HG02973 (cell line): ENCODE measurements at regions not wholly inside any gene's neighbourhood (a gene's known extent, or its start where the extent isn't known, plus 50 kb on each side); places are given as distances from the start of the nearest gene placed in this dataset.

Experiments used
- ATAC-seq: cut with Tn5 transposase; IDR thresholded peaks from one replicate; pipeline ENCODE4 v1.9.1; 2021; ENCODE audit warnings: moderate library complexity; ENCODE audit not compliant: unreplicated experiment

DNA sequence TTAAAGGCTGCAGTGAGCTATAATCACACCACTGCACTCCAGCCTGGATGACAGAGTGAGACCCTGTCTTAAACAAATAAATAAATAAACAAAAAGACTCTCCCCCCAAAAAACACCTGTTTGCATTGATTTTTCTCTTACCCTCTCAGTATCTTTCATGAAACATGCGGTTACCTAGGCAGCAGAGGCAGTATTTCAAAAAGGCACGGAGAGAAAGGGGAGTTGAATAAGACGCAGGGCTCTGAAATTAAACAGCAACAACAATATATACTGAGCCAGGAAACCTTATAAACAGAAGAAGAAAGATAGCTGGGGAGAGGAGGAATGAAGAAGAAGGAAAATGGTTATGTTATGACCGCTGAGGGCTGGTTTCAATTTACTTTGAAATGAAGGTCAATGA lies 277.6 kb downstream of the BTG1 start:
- no peak for ATAC-seq

GRCh38 chr12:91866566-91866965 lies 279.1 kb downstream of the BTG1 start:
- no peak for ATAC-seq

- ATAC-seq = no peak
Measured at GRCh38 chr12:91863702-91864101, 281.9 kb downstream of the BTG1 start.

DNA sequence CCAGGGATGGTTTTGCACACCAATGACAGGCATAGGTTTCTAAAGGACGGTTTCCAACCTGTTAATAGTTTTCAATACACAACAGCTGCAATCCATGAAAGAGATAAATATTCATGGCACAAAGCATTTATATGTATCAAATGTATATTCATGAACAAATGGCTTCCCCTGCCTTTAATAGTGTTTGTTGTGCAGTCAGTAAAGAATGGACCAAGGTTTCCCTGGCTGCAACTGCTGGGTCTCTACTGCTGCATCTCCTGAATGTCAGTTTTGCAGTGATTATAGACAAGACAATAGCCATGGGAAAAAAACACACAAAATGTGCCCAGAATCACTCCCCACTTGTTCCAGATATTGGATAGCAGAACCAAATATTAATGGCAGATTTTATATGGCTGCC lies 284.1 kb downstream of the BTG1 start:
- no peak for ATAC-seq

DNA sequence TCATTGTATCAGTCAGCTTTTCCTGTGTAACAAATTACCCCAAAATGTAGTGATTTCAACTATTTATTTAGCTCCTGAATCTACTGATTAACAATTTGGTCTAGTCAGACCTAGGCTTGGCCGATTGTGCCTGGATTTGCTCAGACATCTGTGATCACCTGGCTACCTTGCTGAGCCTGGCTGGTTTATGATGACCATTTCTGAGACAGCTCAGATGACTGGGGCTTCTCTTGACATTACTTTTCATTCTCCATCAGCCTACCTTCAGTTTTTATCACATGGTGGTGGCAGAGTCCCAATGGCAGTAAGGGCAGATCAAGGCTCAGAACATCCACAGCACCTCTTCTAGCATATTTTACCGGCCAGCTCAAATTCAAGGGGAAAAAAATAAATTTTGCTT lies 286.3 kb downstream of the BTG1 start:
- no peak for ATAC-seq

DNA sequence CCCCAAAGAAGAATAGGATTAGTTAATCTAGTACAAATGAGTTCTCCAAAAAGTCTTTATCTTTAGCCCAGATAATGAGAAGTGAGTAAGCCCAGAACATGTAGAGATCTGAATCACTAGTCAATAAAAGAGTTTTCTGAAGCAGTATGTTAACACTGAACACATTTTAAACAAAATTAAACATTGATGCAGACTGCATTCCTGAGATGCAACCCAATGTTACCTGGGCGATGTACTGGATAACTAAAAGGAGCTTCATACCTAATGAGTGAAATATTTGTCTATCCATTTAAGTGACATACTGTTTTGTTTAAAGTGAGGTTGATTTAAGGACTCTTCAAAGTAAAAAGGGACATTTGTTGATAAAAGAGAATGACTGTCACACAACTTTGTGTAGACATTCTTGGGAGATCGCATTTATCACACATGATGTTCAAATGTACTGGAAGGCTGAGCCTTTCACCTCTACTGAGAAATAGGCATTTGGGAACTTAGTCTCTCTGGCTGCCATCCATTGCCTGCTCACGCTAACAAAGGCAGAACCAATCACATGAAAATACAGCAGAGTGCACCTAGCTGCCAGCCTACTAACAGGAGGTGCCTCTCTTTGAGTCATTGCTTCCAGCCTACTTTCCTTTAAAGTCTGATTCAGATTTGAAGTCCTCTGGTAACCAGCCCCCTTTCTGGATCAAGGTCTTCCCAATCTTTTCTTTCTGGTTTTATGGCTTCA lies 287.7 kb downstream of the BTG1 start:
- no peak for ATAC-seq

- no peak for ATAC-seq
Measured at GRCh38 chr12:91854725-91855124, 290.9 kb downstream of the BTG1 start.

GRCh38 chr12:91853350-91854127 lies 292.1 kb downstream of the BTG1 start:
- ATAC-seq = no peak

- no peak for ATAC-seq
Measured at GRCh38 chr12:91852634-91853033, 293.0 kb downstream of the BTG1 start.

DNA sequence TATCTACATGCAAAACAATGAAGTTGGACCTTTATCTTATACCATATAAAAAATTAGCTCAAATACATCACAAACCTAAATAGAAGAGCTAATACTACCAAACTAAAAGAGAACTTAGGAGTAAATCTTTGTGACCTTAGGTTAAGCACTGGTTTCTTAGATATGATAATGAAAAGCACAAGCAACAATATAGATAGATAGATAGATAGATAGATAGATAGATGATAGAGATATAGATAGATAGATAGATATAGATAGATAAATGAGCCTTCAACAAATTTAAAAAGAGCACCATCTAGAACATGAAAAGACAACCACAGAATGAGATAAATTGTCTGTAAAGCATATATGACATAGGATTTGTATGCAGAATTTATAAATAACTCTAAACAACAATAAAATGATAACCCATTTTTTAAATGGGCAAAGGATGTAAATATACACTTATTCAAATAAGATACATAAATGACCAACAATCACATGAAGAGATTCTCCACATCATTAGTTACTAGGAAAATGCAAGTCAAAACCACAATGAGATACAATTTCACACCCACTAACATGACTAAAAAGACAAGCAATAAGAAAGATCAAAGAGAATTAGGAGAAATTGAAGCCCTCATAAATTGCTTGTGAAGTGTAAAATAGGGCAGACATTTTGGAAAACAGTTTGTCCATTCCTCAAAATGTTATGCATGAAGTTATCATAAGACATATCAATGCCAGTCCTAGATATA lies 293.7 kb downstream of the BTG1 start:
- no peak for ATAC-seq

- no peak for ATAC-seq
Measured at GRCh38 chr12:91846466-91847055, 299.1 kb downstream of the BTG1 start.

DNA sequence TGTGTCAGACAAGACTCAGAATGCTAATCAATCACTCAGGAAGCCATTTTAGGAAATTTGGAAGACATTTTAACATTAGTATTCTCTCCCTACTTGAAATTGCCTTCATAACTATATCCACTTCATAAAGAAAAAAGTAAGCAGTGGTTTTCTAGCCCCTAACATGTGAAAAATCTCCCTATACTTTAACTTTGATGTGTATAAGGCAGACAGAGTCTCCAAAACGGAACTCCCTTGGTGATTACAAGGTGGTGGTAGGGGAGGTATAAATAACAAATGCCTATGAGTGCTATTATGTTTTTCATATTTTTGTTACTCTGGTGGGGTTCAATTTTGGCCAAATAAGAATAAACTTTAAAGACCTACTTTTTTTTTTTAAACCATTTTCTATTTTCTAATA lies 300.3 kb downstream of the BTG1 start:
- ATAC-seq = no peak

DNA sequence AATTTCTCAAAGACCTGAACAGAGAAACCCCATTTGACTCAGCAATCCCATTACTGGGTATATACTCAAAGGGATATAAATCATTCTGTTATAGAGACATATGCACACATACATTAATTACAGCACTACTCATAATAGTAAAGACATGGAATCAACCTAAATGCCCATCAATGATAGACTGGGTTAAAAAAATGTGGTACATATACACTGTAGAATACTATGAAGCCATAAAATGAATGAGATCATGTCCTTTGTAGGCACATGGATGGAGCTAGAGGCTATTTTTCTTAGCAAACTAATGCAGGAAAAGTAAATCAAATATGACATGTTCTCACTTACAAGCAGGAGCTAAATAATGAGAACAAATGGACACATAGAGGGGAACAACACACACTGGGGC lies 303.8 kb downstream of the BTG1 start:
- no peak for ATAC-seq

GRCh38 chr12:91836696-91837095 lies 308.9 kb downstream of the BTG1 start:
- ATAC-seq = no peak

GRCh38 chr12:91836264-91836663 lies 309.4 kb downstream of the BTG1 start:
- ATAC-seq = no peak

DNA sequence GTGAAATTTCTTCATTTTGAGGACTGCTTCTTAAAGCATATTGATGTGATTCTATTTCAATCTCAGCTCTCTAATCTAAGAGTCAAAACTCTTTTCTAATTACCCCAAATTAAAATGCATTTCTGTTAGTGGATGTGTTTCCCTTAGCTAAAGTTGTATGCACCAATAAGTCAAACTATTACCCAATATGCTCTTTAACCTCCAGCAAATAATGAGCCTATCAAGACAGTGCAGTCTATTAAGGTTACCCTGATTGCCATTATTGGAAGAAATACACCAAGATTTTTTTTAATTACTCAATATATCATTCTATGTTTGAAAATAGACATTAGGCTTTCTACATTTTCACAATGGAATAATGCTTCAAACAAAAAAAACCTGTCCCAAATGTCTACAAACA lies 310.0 kb downstream of the BTG1 start:
- no peak for ATAC-seq

DNA sequence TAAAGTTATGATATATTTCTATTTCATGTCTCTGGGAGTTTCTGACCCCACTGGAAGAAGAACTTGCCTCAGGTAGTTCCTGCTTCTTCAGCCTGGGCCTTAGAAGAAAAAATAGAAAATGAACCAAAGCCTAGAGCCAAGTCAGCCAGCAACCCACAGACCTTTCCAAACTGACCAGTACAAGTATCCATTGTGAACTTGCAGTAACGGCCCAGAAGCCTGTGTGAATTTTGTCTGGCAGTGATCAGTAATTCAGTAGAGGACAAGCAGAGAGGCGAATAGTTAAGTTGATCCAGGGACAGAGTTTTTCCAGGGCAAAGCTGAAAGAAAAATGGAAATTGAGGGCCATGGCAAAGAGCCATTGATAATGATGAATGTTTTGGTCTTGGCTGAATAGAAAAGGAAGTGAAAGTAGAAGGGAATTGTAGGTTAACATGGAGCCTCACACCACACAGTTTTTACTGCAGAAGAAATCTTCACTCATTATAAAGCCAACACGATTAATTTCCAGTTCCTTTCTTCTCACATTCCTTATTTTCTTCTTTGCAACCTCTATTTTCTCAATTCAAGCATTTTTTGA lies 311.8 kb downstream of the BTG1 start:
- no peak for ATAC-seq

- ATAC-seq = no peak
Measured at GRCh38 chr12:91825999-91826398, 319.6 kb downstream of the BTG1 start.

GRCh38 chr12:91824991-91825390 lies 320.7 kb downstream of the BTG1 start:
- no peak for ATAC-seq

DNA sequence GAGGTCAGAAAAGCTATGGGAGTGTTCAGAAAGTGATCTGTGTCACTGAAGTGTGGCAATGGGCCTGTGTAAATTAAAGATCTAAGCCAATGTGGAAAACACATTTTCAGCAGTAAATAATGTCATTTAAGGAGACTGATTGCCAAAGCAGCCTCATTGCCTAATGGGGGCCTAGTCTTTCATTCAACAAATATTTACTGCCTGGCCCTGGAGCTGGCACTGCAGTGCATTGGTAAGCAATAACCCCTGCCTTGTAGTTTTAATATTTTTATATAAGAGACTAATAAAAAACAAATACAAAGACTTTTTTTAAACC lies 326.6 kb downstream of the BTG1 start:
- ATAC-seq = no peak
